GM19025 (cell line): ENCODE measurements at regions not wholly inside any gene's neighbourhood (a gene's known extent, or its start where the extent isn't known, plus 50 kb on each side); places are given as distances from the start of the nearest gene placed in this dataset.
"Not testable (repeated sequence)": the region's sequence is repeated elsewhere in the genome, so short reads cannot be mapped to it uniquely, and the experiment has no call there.

Experiments used
- ATAC-seq: cut with Tn5 transposase; IDR thresholded peaks from one replicate; pipeline ENCODE4 v1.9.1; 2021; ENCODE audit warnings: mild to moderate bottlenecking, low read depth, moderate library complexity; ENCODE audit not compliant: unreplicated experiment

DNA sequence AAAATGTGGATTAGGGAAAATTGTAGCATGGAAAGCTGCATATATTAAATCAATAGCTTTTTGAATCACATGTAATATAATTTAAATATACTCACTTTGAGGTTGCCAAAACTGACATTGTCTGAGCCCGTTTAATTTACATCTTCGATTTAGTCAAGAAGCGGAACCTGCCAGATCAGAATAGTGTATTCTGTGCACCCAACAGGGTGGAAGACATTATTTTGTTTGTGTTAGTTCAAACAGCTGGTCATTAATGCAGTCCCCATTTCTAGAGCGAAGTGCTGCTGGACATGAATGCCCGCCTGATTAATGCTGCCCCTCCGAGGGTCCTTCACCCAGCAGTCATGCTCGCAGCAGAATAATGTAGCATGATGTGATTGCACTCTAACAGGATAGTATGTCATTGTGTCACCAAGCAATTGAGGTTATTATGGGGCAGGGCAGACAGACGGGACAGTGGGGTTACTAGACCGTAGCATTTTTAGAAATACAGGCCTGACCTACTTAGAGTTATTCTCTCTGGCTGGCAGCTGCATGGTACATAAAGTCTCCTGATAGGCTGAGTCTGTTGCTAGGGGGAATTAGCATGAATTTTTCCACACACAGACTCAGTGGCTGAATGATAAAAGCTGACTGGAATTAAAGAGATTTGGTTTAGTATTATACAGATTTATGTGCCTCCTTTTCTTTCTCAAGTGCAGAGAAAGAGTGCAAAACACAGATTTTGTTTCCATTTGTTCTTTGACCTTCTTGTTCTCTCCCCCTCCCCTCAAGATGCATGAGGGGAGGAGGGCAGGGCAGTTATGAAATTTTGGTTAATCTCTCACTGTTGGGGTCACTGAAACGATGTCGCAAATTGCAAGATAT is 147.1 kb downstream of the PRL start:
- ATAC-seq, result no peak

DNA sequence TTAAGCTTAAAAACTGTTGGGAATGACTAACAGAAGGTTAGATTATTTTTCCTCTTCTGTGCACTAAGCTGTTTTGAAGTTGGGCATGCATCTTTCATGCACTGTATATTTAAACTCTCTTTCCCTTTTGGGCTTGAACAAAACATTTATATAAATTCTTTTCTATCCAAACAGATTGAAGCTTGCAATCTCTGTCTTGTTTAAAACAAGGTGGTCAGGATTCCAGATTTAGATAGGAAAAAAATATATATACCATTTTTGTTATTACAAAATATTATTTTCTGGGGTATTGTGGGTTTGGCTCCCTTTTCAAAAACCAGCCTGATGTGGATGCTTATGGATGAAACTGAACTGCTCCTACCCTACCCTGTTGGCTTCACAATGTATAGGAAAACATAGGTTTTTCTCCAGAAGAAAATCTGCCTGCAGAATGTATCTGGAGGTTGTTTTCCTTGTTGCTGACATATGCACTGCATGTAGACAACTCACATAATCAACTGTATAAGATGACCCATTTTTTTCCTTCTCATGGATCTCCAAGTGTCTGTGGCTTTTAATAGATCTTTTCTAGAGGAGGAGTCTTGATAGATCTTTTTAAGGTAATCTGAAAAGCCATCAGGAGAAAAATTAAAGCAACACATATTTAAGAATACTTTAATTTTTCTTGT is 146.3 kb downstream of the PRL start:
- no peak for ATAC-seq

DNA sequence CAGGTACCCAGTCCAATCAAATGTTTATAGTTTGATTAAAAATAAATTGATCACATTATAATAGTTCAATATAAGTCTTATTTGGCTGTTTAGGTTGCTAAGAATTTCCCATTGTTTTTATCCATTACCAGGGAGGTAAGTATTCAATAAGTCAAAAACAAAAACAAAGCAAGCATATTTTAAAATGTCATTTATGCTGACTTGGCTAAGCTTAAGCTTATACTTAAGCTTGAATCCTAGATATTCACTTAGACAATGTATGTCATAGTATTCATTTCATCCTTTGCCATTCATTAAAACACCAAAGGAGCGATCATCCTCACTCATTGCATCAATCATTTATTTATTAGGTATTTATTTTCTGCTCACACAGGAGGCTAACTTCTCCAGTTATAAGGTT is 144.9 kb downstream of the PRL start:
- no peak for ATAC-seq

DNA sequence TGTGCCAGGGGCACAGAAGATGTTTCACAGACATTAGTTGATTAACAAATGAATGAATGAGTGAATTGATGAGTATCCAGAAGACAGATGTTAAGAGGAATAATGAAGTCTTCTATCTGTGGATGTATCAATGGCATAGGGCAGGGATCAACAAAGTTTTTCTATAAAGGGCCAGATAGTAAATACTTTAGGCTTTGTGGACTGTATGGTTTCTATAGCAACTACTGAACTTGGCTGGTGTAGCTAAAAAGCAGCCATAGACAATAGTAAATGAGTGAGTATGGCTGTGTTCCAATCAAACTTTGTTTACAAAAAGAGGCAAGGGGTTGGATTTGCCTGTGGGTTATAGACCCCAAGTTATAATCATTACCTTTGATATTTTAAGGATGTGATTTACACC is 144.0 kb downstream of the PRL start:
- ATAC-seq, result no peak

DNA sequence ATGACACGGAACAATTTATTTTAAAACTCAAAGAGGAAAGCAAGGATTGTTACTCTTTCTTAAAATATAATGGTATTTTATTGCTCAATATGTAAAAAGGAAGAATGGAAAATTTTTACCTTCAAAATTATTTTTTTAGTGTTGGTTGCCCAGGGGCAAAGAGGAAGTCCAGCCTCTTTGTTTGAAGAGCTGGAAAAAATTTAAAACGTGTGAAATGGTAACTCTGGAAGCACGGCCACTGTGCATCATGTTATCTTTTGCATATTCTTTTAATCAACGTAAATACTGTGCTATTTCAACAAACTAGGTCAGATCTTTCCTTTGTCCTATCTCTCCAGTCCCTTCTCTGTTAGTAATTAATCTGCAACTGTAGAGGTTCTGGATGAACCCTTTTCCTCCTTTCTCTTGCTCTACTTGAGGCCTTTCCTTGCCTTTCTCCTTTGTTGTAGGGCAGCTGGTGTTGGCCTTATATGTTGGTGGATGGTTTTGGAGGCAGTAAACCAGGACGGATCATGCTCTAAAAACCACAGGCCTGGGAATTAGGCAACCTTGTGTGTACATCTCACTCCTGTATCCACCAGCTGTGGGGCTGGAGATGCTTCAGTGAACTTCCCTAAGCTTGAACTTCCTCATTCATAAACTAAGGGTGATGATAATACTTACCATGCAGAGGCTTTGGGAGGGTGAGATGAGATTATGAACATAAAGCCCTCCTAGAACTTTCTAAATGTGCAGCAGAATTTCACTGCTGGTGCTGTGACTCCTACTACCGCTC is 143.3 kb downstream of the PRL start:
- ATAC-seq, result no peak

DNA sequence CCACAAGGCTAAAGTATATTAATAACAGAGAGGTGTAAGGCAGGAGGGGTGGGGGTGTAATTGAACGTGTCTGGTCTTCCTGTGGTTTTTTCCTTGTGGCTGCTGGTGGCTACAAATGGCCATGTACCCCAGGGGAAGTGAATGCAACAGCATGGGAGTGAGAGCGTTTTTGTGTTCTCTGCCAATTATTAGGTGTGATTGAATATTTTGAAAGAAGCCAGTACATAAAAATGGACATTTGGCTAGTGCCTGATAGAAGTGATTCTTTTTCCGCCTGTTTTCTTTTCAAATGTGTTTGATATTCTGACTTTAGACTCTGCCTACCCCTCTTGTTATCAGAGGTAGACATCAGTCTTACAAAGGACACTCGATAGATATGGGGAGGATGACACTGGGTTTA is 141.3 kb downstream of the PRL start:
- no peak for ATAC-seq

DNA sequence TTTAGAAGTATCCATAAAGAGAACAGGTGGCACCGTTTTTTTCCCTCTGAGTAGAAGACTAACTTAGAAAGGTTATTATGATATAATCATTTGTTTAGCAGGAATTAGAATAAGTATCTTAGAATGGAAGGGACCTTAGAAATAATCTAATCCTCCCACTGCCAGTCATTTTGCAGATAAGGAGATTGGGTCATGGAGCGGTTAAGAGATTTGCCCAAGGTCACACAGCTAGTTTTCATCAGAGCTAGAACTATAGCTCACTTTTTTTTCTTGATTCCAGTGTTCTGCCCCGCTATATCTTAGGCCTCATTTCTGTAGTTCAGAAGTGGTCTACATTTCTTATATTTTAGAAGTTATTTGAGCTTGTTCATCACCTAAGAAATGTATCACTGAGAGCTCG is 139.6 kb downstream of the PRL start:
- ATAC-seq, result no peak

DNA sequence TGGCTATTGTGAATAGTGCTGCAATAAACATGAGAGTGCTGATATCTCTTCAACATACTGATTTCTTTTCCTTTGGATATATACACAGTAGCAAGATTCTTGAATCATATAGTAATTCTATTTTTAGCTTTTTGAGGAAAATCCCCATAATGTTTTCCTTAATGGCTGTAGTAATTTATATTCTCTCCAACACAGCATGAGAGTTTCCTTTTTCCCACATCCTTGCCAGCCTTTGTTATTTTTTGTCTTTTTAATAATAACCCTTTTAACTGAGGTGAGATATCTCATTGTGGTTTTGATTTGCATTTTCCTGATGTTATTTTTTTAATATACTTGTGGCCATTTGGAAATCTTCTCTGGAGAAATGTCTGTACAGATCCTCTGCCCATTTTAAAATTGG is 132.6 kb downstream of the PRL start:
- ATAC-seq, result no peak

DNA sequence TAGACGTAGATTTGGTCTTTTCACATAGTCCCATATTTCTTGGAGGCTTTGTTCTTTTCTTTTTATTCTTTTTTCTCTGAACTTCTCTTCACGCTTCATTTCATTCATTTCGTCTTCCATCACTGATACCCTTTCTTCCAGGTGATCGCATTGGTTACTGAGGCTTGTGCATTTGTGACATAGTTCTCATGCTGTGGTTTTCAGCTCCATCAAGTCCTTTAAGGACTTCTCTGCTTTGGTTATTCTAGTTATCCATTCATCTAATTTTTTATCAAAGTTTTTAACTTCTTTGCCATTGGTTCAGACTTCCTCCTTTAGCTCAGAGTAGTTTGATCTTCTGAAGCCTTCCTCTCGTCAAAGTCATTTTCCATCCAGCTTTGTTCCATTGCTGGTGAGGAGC is 125.8 kb downstream of the PRL start:
- ATAC-seq, result not testable (repeated sequence)

DNA sequence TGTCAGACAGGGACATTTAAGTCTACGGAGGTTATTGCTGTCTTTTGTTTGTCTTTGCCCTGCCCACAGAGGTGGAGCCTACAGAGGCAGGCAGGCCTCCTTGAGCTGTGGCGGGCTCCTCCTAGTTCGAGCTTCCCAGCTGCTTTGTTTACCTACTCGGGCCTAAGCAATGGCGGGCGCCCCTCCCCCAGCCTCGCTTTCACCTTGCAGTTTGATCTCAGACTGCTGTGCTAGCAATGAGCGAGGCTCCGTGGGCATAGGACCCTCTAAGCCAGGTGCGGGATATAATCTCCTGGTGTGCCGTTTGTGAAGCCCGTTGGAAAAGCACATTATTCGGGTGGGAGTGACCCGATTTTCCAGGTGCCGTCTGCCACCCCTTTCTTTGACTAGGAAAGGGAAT is 125.0 kb downstream of the PRL start:
- ATAC-seq, result not testable (repeated sequence)

DNA sequence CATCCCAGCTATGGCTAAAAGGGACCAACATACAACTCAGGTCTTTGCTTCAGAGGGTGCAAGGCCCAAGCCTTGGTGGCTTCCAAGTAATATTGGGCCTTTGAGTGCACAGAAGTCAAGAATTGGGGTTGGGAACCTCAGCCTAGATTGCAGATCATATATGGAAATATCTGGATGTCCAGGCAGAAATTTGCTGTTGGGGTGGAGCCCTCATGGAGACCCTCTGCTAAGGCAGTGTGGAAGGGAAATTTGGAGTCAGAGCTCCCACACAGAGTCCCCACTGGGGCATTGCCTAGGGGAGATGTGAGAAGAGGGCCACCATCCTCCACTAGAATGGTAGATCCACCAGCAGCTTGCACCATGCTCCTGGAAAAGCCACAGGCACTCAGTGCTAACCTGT is 123.5 kb downstream of the PRL start:
- ATAC-seq, result no peak

DNA sequence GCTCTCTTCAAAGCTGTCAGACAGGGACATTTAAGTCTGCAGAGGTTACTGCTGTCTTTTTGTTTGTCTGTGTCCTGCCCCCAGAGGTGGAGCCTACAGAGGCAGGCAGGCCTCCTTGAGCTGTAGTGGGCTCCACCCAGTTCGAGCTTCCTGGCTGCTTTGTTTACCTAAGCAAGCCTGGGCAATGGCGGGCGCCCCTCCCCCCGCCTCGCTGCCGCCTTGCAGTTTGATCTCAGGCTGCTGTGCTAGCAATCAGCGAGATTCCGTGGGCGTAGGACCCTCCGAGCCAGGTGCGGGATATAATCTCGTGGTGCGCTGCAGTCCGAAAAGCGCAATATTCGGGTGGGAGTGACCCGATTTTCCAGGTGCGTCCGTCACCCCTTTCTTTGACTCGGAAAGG is 116.6 kb downstream of the PRL start:
- ATAC-seq, result not testable (repeated sequence)

DNA sequence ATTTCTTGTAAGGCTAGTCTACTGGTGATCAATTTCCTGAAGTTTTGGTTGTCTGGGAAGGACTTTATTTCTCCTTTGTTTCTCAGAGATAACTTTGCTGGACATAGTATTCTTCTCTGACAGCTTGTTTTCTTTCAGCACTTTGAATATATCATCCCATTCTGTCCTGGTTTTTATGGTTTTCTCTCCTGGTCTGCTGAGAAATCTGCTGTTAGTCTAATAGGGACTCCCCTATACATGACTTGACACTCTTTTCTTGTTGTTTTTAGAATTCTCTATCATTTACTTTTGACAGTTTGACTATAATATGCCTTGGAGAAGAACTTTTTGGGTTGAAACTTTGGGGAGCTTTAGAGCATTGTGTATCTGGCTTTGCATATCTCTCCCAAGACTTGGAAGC is 112.5 kb downstream of the PRL start:
- no peak for ATAC-seq

DNA sequence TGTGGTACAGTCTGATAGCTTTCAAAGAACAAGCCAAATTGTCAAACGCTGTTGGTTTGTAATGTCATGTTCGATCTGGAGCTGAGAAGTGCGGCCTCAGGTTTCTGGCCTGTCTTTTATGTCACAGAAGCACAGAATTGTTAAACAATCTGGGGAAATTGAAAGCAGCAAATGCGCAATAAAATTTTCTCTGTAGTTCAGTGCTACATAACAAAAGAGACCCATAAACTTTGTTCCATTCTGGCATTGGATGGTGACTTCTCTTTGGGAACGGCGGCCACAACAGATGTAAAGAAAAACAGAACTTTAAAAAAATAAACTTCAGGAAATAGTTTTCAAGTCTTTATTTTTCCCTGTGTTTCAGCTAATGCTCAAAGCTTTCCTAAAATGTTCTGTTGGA is 106.9 kb downstream of the PRL start:
- no peak for ATAC-seq

DNA sequence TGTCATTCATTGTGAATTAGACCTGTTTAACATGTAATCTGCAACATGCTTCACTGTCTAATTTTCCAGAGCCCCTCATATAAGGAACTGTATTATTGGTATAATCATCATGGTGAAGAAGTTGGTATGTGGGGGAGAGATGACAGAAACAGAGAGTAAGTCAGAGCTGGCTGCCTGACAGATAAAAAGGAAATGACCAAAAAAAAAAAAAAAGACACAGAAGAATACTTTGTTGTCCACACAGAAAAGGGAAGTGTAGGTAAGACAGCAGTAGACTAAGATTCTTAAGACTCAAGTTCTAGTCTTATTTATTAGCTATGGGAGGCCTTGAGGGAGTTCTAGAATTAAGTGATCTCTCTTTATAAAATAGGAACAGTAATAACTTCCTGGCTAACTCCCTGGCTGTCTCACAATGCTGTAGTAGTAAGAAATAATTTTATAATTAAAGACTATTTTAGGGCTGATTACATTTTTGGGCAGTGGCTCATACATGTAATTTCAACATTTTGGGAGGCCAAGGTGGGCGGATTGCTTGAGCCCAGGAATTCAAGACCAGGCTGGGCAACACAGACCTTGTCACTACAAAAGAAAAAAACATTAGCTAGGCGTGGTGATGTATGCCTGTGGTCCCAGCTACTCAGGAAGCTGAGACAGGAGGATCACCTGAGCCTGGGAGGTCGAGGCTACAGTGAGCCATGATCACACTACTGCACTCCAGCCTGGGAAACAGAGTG is 102.5 kb downstream of the PRL start:
- no peak for ATAC-seq

DNA sequence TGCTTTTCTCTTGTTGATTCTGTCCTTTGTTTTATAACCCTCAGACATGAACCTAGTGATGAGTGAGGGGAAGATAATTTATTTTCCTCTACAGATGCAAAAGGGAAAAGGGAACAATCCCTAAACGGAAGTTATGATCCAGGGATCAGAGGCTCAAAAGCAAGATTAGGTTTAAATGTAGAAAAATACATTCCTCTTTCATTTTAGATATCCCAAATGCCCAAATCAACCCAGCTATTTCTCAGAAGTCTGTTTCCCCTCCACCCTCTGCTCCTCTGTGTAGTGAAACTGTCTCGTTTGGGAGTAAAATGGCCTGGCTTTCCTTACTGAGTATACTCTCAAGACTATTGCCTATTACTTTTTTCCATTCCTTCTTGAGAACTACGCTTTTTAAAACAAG is 97.1 kb downstream of the PRL start:
- ATAC-seq, result no peak

DNA sequence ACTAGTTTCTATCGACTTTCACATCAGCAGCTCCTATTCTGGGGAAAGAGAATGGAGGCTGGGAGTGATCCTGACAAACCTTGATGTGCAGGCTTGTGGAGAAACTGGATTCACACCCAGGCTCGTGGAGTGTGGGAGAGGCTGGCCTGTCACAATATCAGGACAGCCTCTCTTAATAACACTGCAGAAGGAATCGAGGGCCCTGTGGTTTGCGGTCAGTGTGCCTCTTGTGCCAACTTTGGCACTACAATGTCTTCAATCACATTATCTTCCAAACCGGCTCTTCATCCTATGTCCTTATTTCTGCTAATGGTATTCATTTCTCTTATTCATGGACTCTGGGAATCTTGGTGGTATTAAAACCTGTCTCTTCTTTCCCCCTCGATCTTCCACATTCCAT is 92.7 kb downstream of the PRL start:
- ATAC-seq, result no peak

DNA sequence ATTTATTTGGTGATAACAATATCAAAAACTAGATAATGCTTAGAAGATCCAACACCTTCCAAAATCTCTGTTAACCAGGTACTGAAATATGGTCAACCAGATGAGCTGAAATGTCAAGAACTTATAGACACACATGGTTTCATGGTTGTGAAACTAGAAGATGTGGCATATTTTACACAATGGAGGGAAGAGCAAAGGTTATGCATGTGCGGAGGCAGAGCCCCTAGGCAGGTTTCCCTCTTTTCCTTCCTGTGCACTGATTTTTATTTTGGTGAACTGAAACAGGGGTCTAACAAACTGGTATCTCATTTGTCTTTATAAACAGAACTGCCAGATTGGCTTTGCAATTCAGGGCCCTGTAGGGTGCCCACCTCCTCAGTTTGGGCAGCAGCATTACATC is 91.6 kb downstream of the PRL start:
- ATAC-seq, result no peak

DNA sequence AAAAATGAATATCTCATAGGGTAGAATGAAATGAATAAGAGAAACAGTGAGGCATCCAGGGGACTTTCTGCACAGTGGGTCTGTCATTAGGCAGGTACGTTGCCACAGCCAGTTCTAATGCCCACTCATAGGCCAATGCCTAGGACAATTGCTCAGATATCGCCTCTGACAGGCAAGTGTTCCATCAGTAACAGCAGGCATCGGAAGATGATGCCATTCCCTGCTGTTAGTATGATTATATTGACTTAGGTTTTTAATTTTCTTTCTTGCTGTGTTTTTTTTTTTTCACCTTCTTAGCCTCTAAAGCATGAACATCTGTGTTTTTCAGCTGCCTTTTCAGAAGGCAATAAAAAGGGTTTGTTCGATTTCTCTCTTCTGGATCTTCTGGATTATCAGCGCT is 90.7 kb downstream of the PRL start:
- ATAC-seq, result no peak

DNA sequence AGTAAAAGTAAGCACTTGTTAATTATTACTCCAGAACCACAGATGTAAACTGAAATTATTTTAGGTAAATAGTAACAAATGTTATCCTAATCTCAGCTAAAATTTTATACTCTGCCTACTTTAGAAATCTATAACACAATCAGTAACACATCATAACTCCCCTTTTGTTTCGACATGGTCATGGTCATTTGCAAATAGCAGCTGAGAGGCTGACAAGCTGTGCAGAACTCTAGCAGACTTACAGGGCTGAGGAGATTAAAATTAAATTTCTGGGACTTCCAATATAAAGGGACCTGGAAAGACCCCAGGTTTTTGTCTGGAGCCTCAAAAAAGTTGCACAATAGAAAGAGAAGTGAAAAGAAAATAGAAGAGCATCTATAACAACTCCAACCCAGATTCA is 88.8 kb downstream of the PRL start:
- ATAC-seq, result no peak

DNA sequence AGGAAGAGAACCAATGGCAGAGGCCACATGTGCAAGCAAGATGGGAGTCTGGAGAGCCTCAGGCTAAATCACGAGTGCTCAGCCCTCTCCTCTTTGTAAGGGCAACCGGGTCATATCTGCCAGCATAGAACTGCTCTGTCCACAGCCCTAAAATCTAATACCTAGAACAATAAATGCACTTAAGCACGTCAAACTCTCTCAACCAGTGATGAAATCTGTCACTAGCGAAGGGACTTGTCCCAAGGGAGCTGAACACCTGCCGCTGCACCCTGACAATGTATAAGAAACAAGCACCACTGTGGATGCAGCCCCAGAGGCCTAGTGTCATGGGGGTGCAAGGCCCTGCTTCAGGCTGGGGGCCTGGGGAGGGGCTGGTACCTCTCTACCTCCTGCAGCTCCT is 82.5 kb downstream of the PRL start:
- ATAC-seq, result no peak
